Chondrocyte (in vitro differentiated cells): ENCODE measurements at regions not wholly inside any gene's neighbourhood (a gene's known extent, or its start where the extent isn't known, plus 50 kb on each side); places are given as distances from the start of the nearest gene placed in this dataset.
"Not testable (repeated sequence)": the region's sequence is repeated elsewhere in the genome, so short reads cannot be mapped to it uniquely, and the experiment has no call there.

Experiments used
- DNase-seq: peaks from one replicate; pipeline ENCODE4 v3.0.0; 2021; ENCODE audit warnings: mixed read lengths, low spot score
- H3K27ac Mint-ChIP-seq: one replicate; pipeline ENCODE4 v1.8.0; 2021; ENCODE audit warnings: mild to moderate bottlenecking, moderate library complexity, mixed read lengths; ENCODE audit not compliant: unreplicated experiment
- H3K27me3 Mint-ChIP-seq: 2 replicates; pipeline ENCODE4 v1.8.0; 2021; ENCODE audit warnings: low read depth, mixed read lengths
- H3K36me3 Mint-ChIP-seq: 2 replicates; pipeline ENCODE4 v1.8.0; 2021; ENCODE audit warnings: low read depth, mixed read lengths
- H3K4me1 Mint-ChIP-seq: 2 replicates; pipeline ENCODE4 v1.8.0; 2021; ENCODE audit warnings: low read depth, mild to moderate bottlenecking, mixed read lengths
- H3K4me3 Mint-ChIP-seq: one replicate; pipeline ENCODE4 v1.8.0; 2021; ENCODE audit warnings: mild to moderate bottlenecking, moderate library complexity, mixed read lengths; ENCODE audit not compliant: unreplicated experiment
- H3K9me3 Mint-ChIP-seq: 2 replicates; pipeline ENCODE4 v1.8.0; 2021; ENCODE audit warnings: low read depth, mixed read lengths
- CTCF ChIP-seq: fragments of 200-600 bp; sonication (generic); IDR thresholded peaks from 2 replicates; pipeline ENCODE4 v1.5.0; 2021; ENCODE audit warnings: antibody characterized with exemption, mild to moderate bottlenecking, moderate library complexity

GRCh38 chr17:20779521-20779920 lies 200.0 kb downstream of the CDRT15L2 start:
- Mint-ChIP-seq H3K9me3 (no peaks in the 10 kb centered on the region), H3K36me3 (no peaks in the 10 kb centered on the region), H3K27ac (no peak overlapping the region), H3K4me1 (peaks cover 19% of the 10 kb centered on the region), H3K4me3 (no peak overlapping the region), H3K27me3 (no peaks in the 10 kb centered on the region)
- no peak for TF ChIP-seq CTCF
- no peak for DNase-seq

- TF ChIP-seq CTCF, result no peak
- Mint-ChIP-seq H3K27me3 (peaks cover 2% of the 10 kb centered on the region), H3K27ac (no peak overlapping the region), H3K9me3 (no peaks in the 10 kb centered on the region), H3K4me1 (peaks cover 5% of the 10 kb centered on the region), H3K36me3 (no peaks in the 10 kb centered on the region), H3K4me3 (no peak overlapping the region)
- DNase-seq, result no peak
Observed at GRCh38 chr17:20781260-20781659, 201.7 kb downstream of the CDRT15L2 start.

- not testable (repeated sequence) for H3K4me1 Mint-ChIP-seq, H3K27me3 Mint-ChIP-seq, H3K4me3 Mint-ChIP-seq, H3K27ac Mint-ChIP-seq, H3K9me3 Mint-ChIP-seq, H3K36me3 Mint-ChIP-seq, DNase-seq
Observed at GRCh38 chr17:20781869-20782268, 202.3 kb downstream of the CDRT15L2 start.

GRCh38 chr17:20783091-20783490 lies 203.6 kb downstream of the CDRT15L2 start:
- no peak for TF ChIP-seq CTCF
- no peak overlapping the region for H3K27ac Mint-ChIP-seq
- H3K36me3 Mint-ChIP-seq, result no peaks in the 10 kb centered on the region
- H3K4me1 Mint-ChIP-seq, result peaks cover 11% of the 10 kb centered on the region
- H3K4me3 Mint-ChIP-seq, result no peak overlapping the region
- no peak for DNase-seq
- peaks cover 5% of the 10 kb centered on the region for H3K27me3 Mint-ChIP-seq
- H3K9me3 Mint-ChIP-seq, result no peaks in the 10 kb centered on the region

GRCh38 chr17:20784100-20784665 lies 204.7 kb downstream of the CDRT15L2 start:
- Mint-ChIP-seq H3K27ac (no peak overlapping the region), H3K36me3 (no peaks in the 10 kb centered on the region), H3K27me3 (peaks cover 5% of the 10 kb centered on the region), H3K4me1 (peaks cover 6% of the 10 kb centered on the region), H3K9me3 (no peaks in the 10 kb centered on the region), H3K4me3 (no peak overlapping the region)
- no peak for DNase-seq
- no peak for TF ChIP-seq CTCF

GRCh38 chr17:20787281-20787680 lies 207.8 kb downstream of the CDRT15L2 start:
- Mint-ChIP-seq H3K4me3 (no peak overlapping the region), H3K4me1 (peaks cover 6% of the 10 kb centered on the region), H3K36me3 (no peaks in the 10 kb centered on the region), H3K9me3 (no peaks in the 10 kb centered on the region), H3K27me3 (peaks cover 5% of the 10 kb centered on the region), H3K27ac (no peak overlapping the region)
- no peak for DNase-seq
- TF ChIP-seq CTCF, result no peak
